ENCODE measurements at regions not wholly inside any gene's neighbourhood (a gene's known extent, or its start where the extent isn't known, plus 50 kb on each side); places are given as distances from the start of the nearest gene placed in this dataset.

- TF ChIP-seq, protein P1, sequence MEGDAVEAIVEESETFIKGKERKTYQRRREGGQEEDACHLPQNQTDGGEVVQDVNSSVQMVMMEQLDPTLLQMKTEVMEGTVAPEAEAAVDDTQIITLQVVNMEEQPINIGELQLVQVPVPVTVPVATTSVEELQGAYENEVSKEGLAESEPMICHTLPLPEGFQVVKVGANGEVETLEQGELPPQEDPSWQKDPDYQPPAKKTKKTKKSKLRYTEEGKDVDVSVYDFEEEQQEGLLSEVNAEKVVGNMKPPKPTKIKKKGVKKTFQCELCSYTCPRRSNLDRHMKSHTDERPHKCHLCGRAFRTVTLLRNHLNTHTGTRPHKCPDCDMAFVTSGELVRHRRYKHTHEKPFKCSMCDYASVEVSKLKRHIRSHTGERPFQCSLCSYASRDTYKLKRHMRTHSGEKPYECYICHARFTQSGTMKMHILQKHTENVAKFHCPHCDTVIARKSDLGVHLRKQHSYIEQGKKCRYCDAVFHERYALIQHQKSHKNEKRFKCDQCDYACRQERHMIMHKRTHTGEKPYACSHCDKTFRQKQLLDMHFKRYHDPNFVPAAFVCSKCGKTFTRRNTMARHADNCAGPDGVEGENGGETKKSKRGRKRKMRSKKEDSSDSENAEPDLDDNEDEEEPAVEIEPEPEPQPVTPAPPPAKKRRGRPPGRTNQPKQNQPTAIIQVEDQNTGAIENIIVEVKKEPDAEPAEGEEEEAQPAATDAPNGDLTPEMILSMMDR (IDR thresholded peaks at IDR 0.05; ENCODE audit: extremely low read depth, insufficient read depth, missing control alignments) = no peak
- in situ Hi-C loops (cut with MboI; ENCODE audit: low pct_unique_long_range_greater_than_20kb, low sequenced_read_pairs, unreplicated experiment) = no loop called here
- DNase-seq (ENCODE audit: low spot score) = no peak
Measured at GRCh38 chr11:116093065-116093464, 588.9 kb upstream of the CADM1 start.

GRCh38 chr11:116086426-116086825 lies 582.2 kb upstream of the CADM1 start:
- in situ Hi-C loops (cut with MboI; ENCODE audit: low pct_unique_long_range_greater_than_20kb, low sequenced_read_pairs, unreplicated experiment) = no loop called here
- TF ChIP-seq, protein P1 (IDR thresholded peaks at IDR 0.05; ENCODE audit: extremely low read depth, insufficient read depth, missing control alignments) = no peak

GRCh38 chr11:116085031-116085635 lies 580.9 kb upstream of the CADM1 start:
- in situ Hi-C loops (cut with MboI; ENCODE audit: low pct_unique_long_range_greater_than_20kb, low sequenced_read_pairs, unreplicated experiment) = no loop called here
- DNase-seq (ENCODE audit: low spot score) = no peak
- TF ChIP-seq, protein P1 (IDR thresholded peaks at IDR 0.05; ENCODE audit: extremely low read depth, insufficient read depth, missing control alignments) = no peak

More at GRCh38 chr11:116086426-116086825, 582.2 kb upstream of the CADM1 start:
- no peak for DNase-seq (ENCODE audit: low spot score)

DNA sequence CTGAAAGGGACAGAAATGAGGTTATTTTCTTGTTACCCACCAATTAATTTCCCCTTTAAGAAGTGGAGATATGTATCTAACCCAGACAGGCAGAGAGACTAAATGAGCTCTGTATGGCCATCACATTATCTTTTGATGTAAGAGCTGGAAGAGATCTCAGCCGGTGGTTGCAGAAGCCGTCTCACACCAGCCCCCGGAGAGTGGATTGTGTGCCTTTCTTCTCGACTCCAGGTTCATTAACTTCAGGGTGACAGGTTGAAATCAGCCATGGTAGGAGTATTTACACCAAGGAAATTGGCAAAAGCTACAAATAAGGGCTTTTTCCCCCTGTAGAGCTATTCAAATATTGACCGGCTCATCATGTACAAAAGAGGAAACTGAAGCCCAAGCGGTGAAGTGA lies 580.3 kb upstream of the CADM1 start:
- TF ChIP-seq, protein P1 (IDR thresholded peaks at IDR 0.05; ENCODE audit: extremely low read depth, insufficient read depth, missing control alignments) = no peak
- in situ Hi-C loops (cut with MboI; ENCODE audit: low pct_unique_long_range_greater_than_20kb, low sequenced_read_pairs, unreplicated experiment) = no loop called here
- DNase-seq (ENCODE audit: low spot score) = no peak

- TF ChIP-seq, protein P1 (IDR thresholded peaks at IDR 0.05; ENCODE audit: extremely low read depth, insufficient read depth, missing control alignments) = no peak
- no peak for DNase-seq (ENCODE audit: low spot score)
- in situ Hi-C loops (cut with MboI; ENCODE audit: low pct_unique_long_range_greater_than_20kb, low sequenced_read_pairs, unreplicated experiment) = no loop called here
Measured at GRCh38 chr11:116082256-116082655, 578.0 kb upstream of the CADM1 start.

- no peak for DNase-seq (ENCODE audit: low spot score)
- in situ Hi-C loops (cut with MboI; ENCODE audit: low pct_unique_long_range_greater_than_20kb, low sequenced_read_pairs, unreplicated experiment) = no loop called here
- TF ChIP-seq, protein P1 (IDR thresholded peaks at IDR 0.05; ENCODE audit: extremely low read depth, insufficient read depth, missing control alignments) = no peak
Measured at GRCh38 chr11:116079580-116079979, 575.4 kb upstream of the CADM1 start.

Measured in GM13977 (cell line).